H1 (cell line): ENCODE measurements at regions not wholly inside any gene's neighbourhood (a gene's known extent, or its start where the extent isn't known, plus 50 kb on each side); places are given as distances from the start of the nearest gene placed in this dataset.

Experiments used
- CTCF ChIA-PET: fragments of 300-600 bp; sonication (Branson Sonifier 250); formaldehyde crosslinking; loops from one replicate; lab custom pipeline; 2021; ENCODE audit not compliant: partially characterized antibody; lab: Charles Lee
- POLR2A ChIA-PET: fragments of 300-600 bp; sonication (Branson Sonifier 250); formaldehyde crosslinking; loops from one replicate; lab custom pipeline; 2021; ENCODE audit warnings: inconsistent platforms; ENCODE audit not compliant: partially characterized antibody; lab: Charles Lee
- DNase-seq, 2 experiments: peaks; one replicate each; pipeline versions ENCODE4 v3.0.0 to v3.0.0-alpha.2; 2010 to 2022; ENCODE audit warnings: low spot score in 2 of 2, low read depth in 1 of 2, mixed read lengths in 1 of 2
- FAIRE-seq: peaks from 2 replicates; lab custom pipeline; 2011; peaks lifted over from hg19 to GRCh38; lab: Jason Lieb, UNC
- H2AFZ ChIP-seq: 2 replicates; pipeline ENCODE4 v1.8.1; 2012; ENCODE audit warnings: low read length, inconsistent platforms
- H2AK5ac ChIP-seq: 2 replicates; pipeline ENCODE4 v1.6.1; 2013; ENCODE audit warnings: low read depth, low read length
- H2BK120ac ChIP-seq: replicated peaks from 2 replicates; pipeline ENCODE3; 2013; ENCODE audit warnings: low read depth, low read length, inconsistent platforms
- H2BK12ac ChIP-seq: 2 replicates; pipeline ENCODE4 v1.6.1; 2013; ENCODE audit warnings: low read depth, low read length
- H2BK15ac ChIP-seq: 2 replicates; pipeline ENCODE4 v1.6.1; 2013; ENCODE audit warnings: low read length
- H2BK20ac ChIP-seq: 2 replicates; pipeline ENCODE4 v1.6.1; 2013; ENCODE audit warnings: low read length
- H2BK5ac ChIP-seq: 2 replicates; pipeline ENCODE4 v1.6.1; 2013; ENCODE audit warnings: low read depth, low read length
- H3K14ac ChIP-seq: 2 replicates; pipeline ENCODE4 v1.6.1; 2013; ENCODE audit warnings: inconsistent platforms; ENCODE audit not compliant: insufficient read length
- H3K18ac ChIP-seq: 2 replicates; pipeline ENCODE4 v1.6.1; 2013; ENCODE audit warnings: low read length; ENCODE audit errors: extremely low read depth
- H3K23ac ChIP-seq: 2 replicates; pipeline ENCODE4 v1.6.1; 2013; ENCODE audit warnings: inconsistent platforms; ENCODE audit not compliant: insufficient read length
- H3K23me2 ChIP-seq: 2 replicates; pipeline ENCODE4 v1.6.1; 2013; ENCODE audit warnings: low read depth, low read length
- H3K27ac ChIP-seq: 2 replicates; pipeline ENCODE4 v1.6.1; 2011; ENCODE audit warnings: low read depth, low read length, inconsistent platforms
- H3K27me3 ChIP-seq, 4 experiments: replicated peaks in 1 of 4; 1 replicate in 1 of 4; 2 replicates in 3 of 4; pipeline versions ENCODE4 v1.6.1 to v1.8.1; 2011 to 2013; ENCODE audit warnings: low read length in 3 of 4, mild to moderate bottlenecking in 3 of 4, inconsistent platforms in 2 of 4, mixed read lengths in 2 of 4, moderate library complexity in 1 of 4; ENCODE audit not compliant: control insufficient read depth in 3 of 4, insufficient read depth in 3 of 4; ENCODE audit errors: extremely low read depth in 1 of 4
- H3K36me3 ChIP-seq, 4 experiments: 2 replicates each; pipeline versions ENCODE4 v1.6.1 to v1.8.1; 2011 to 2013; ENCODE audit warnings: mild to moderate bottlenecking in 4 of 4, low read length in 3 of 4, moderate library complexity in 2 of 4, control low read depth in 1 of 4, inconsistent platforms in 1 of 4; ENCODE audit not compliant: insufficient read depth in 4 of 4, control insufficient read depth in 2 of 4
- H3K4ac ChIP-seq: replicated peaks from 2 replicates; pipeline ENCODE3; 2013; ENCODE audit warnings: low read length, low read depth, mixed read lengths, inconsistent platforms; ENCODE audit not compliant: insufficient read length
- H3K4me1 ChIP-seq, 4 experiments: replicated peaks in 1 of 4; 1 replicate in 1 of 4; 2 replicates in 3 of 4; pipeline versions ENCODE4 v1.6.1 to v1.8.1; 2011 to 2013; ENCODE audit warnings: low read length in 3 of 4, inconsistent platforms in 2 of 4, mixed read lengths in 1 of 4; ENCODE audit not compliant: insufficient read depth in 4 of 4, control insufficient read depth in 3 of 4
- H3K4me2 ChIP-seq, 2 experiments: 2 replicates each; pipeline versions ENCODE4 v1.6.1 to v1.8.1; 2011 to 2013; ENCODE audit warnings: low read depth in 2 of 2, low read length in 2 of 2, control low read depth in 1 of 2, inconsistent platforms in 1 of 2, mild to moderate bottlenecking in 1 of 2; ENCODE audit not compliant: insufficient read depth in 1 of 2
- H3K4me3 ChIP-seq, 4 experiments: fragments of 200-600, 300-600 bp in 1 of 4; sonication (generic), shearing (Covaris generic), sonication (Bioruptor Twin) in 1 of 4; 2 replicates each; pipeline versions ENCODE4 v1.5.1 to v1.8.1; 2011 to 2016; ENCODE audit warnings: low read length in 4 of 4, low read depth in 3 of 4, control low read depth in 2 of 4, inconsistent platforms in 2 of 4, mild to moderate bottlenecking in 2 of 4, mixed read lengths in 1 of 4, moderate library complexity in 1 of 4; ENCODE audit not compliant: insufficient read depth in 2 of 4; ENCODE audit errors: extremely low read depth in 1 of 4
- H3K56ac ChIP-seq: replicated peaks from 2 replicates; pipeline ENCODE3; 2013; ENCODE audit warnings: low read depth, mild to moderate bottlenecking, mixed read lengths, low read length, inconsistent platforms; ENCODE audit not compliant: insufficient read length
- H3K79me1 ChIP-seq: 2 replicates; pipeline ENCODE4 v1.6.1; 2013; ENCODE audit warnings: low read depth, low read length, control low read depth
- H3K79me2 ChIP-seq, 2 experiments: 2 replicates each; pipeline versions ENCODE4 v1.6.1 to v1.8.1; 2012 to 2013; ENCODE audit warnings: low read length in 2 of 2, mild to moderate bottlenecking in 2 of 2, inconsistent platforms in 1 of 2; ENCODE audit not compliant: insufficient read depth in 2 of 2, control insufficient read depth in 1 of 2
- H3K9ac ChIP-seq, 4 experiments: replicated peaks in 1 of 4; 1 replicate in 1 of 4; 2 replicates in 3 of 4; pipeline versions ENCODE4 v1.6.1 to v1.8.1; 2011 to 2013; ENCODE audit warnings: low read depth in 3 of 4, low read length in 3 of 4, control low read depth in 2 of 4, mild to moderate bottlenecking in 2 of 4, moderate library complexity in 2 of 4, inconsistent platforms in 1 of 4; ENCODE audit errors: extremely low read depth in 1 of 4
- H3K9me3 ChIP-seq, 2 experiments: 2 replicates each; pipeline versions ENCODE4 v1.6.1 to v1.8.1; 2012 to 2013; ENCODE audit warnings: mild to moderate bottlenecking in 2 of 2, moderate library complexity in 2 of 2, control low read depth in 1 of 2, inconsistent platforms in 1 of 2, low read depth in 1 of 2, low read length in 1 of 2, mixed read lengths in 1 of 2; ENCODE audit not compliant: insufficient read depth in 2 of 2
- H4K20me1 ChIP-seq, 2 experiments: replicated peaks in 1 of 2; 2 replicates each; pipeline versions ENCODE3 to v1.8.1; 2011 to 2013; ENCODE audit warnings: inconsistent platforms in 2 of 2, low read length in 2 of 2, mild to moderate bottlenecking in 1 of 2; ENCODE audit not compliant: insufficient read depth in 2 of 2, control insufficient read depth in 1 of 2
- H4K5ac ChIP-seq: 2 replicates; pipeline ENCODE4 v1.6.1; 2013; ENCODE audit warnings: low read length, low read depth, mixed read lengths, inconsistent platforms; ENCODE audit not compliant: insufficient read length
- H4K8ac ChIP-seq: 2 replicates; pipeline ENCODE4 v1.8.0; 2013; ENCODE audit warnings: mild to moderate bottlenecking, moderate library complexity, low read length, inconsistent platforms; ENCODE audit not compliant: insufficient read depth; ENCODE audit errors: extremely low read depth
- H4K91ac ChIP-seq: replicated peaks from 2 replicates; pipeline ENCODE3; 2013; ENCODE audit warnings: low read length, mixed read lengths, inconsistent platforms; ENCODE audit not compliant: insufficient read length
- TF ChIP-seq, protein P1 (sequence below): IDR thresholded peaks from 2 replicates; pipeline ENCODE4 v1.6.1; 2011; ENCODE audit warnings: low read depth, mild to moderate bottlenecking, low read length; ENCODE audit not compliant: insufficient read depth

DNA sequence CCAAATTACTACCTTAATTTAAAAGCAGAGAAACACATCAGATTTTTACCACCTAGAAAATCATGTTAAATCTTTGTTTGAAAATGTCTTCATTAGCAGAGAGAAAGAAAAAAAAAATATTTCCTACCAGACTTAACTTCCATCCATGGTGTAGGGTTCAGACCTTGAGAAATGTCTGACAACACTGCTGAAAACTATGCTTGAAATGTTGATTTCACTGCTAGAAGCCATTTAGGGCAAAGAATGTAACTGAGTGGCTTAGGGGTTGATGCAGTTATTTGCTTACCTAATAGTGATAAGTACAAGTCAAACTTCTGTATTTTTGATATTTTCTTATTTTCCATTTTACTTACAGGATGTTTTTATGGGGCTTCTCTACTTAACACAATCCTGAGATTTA lies 495.6 kb upstream of the NEGR1 start:
- no peaks in the 10 kb centered on the region for H3K4me1 ChIP-seq
- H3K4me2 ChIP-seq: no peak overlapping the region
- DNase-seq (no peak), FAIRE-seq (no peak)
- no peak overlapping the region for H2BK5ac ChIP-seq
- no peak overlapping the region for H3K23ac ChIP-seq
- no peak overlapping the region for H3K27ac ChIP-seq
- no peaks in the 10 kb centered on the region for H3K79me2 ChIP-seq
- no peak overlapping the region for H3K14ac ChIP-seq
- CTCF ChIA-PET: interaction anchor here (0.6 kb wide), 1 partner anchor 367 kb away, joined by 3 read pairs; no protein-coding TSS in a partner anchor
- no peak overlapping the region for H3K9ac ChIP-seq
- no peak overlapping the region for H3K4ac ChIP-seq
- TF ChIP-seq, protein P1, sequence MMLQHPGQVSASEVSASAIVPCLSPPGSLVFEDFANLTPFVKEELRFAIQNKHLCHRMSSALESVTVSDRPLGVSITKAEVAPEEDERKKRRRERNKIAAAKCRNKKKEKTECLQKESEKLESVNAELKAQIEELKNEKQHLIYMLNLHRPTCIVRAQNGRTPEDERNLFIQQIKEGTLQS: no peak
- H3K18ac ChIP-seq: no peak overlapping the region
- H4K20me1 ChIP-seq: no peaks in the 10 kb centered on the region
- no peak overlapping the region for H2BK120ac ChIP-seq
- H3K79me1 ChIP-seq: no peaks in the 10 kb centered on the region
- no peak overlapping the region for H2AK5ac ChIP-seq
- no peak overlapping the region for H2AFZ ChIP-seq
- no peak overlapping the region for H2BK20ac ChIP-seq
- no peak overlapping the region for H4K91ac ChIP-seq
- no peaks in the 10 kb centered on the region for H3K27me3 ChIP-seq
- no peaks in the 10 kb centered on the region; the same call in 1 of the 2 replicates for H3K23me2 ChIP-seq
- no peaks in the 10 kb centered on the region for H3K9me3 ChIP-seq
- no peaks in the 10 kb centered on the region for H3K36me3 ChIP-seq
- no peak overlapping the region for H2BK12ac ChIP-seq
- POLR2A ChIA-PET: no interaction called here
- no peak overlapping the region for H3K4me3 ChIP-seq
- H4K5ac ChIP-seq: no peak overlapping the region
- H2BK15ac ChIP-seq: no peak overlapping the region
- no peak overlapping the region for H3K56ac ChIP-seq
- H4K8ac ChIP-seq: no peak overlapping the region
